Ecto neural progenitor cell (in vitro differentiated cells): ENCODE measurements at regions not wholly inside any gene's neighbourhood (a gene's known extent, or its start where the extent isn't known, plus 50 kb on each side); places are given as distances from the start of the nearest gene placed in this dataset.
"Not testable (repeated sequence)": the region's sequence is repeated elsewhere in the genome, so short reads cannot be mapped to it uniquely, and the experiment has no call there.

Source experiments
- DNase-seq: peaks from one replicate; pipeline ENCODE4 v3.0.0-alpha.2; 2018; ENCODE audit warnings: low spot score

- DNase-seq = not testable (repeated sequence)
These were observed 221.6 kb downstream of the FOXD4L6 start for GRCh38 chr9:40906879-40907278.

- not testable (repeated sequence) for DNase-seq
These were observed 236.2 kb downstream of the FOXD4L6 start for GRCh38 chr9:40892315-40892714.

GRCh38 chr9:40885858-40886257, 242.6 kb downstream of the FOXD4L6 start:
- DNase-seq = not testable (repeated sequence)

- not testable (repeated sequence) for DNase-seq
These were observed 243.5 kb downstream of the FOXD4L6 start for GRCh38 chr9:40884902-40885490.

GRCh38 chr9:40884072-40884901, 244.2 kb downstream of the FOXD4L6 start:
- no peak for DNase-seq

- not testable (repeated sequence) for DNase-seq
These were observed 244.9 kb downstream of the FOXD4L6 start for GRCh38 chr9:40883423-40884071.

GRCh38 chr9:40873753-40874295, 254.7 kb downstream of the FOXD4L6 start:
- not testable (repeated sequence) for DNase-seq

- DNase-seq = not testable (repeated sequence)
These were observed 260.0 kb downstream of the FOXD4L6 start for GRCh38 chr9:40868437-40868836.
